Hippocampal formation (tissue), 2 donors: ENCODE measurements at regions not wholly inside any gene's neighbourhood (a gene's known extent, or its start where the extent isn't known, plus 50 kb on each side); places are given as distances from the start of the nearest gene placed in this dataset.
"Not testable (repeated sequence)": the region's sequence is repeated elsewhere in the genome, so short reads cannot be mapped to it uniquely, and the experiment has no call there.

Experiments used
- DNase-seq, 2 donors: peaks; one replicate each; lab custom pipeline; 2025; lab: John Stamatoyannopoulos, UW

- DNase-seq = no peak
These were observed 228.5 kb downstream of the RNF144A start for GRCh38 chr2:7145707-7146106.

- DNase-seq = no peak
These were observed 228.9 kb downstream of the RNF144A start for GRCh38 chr2:7146151-7146550.

GRCh38 chr2:7154656-7155055 lies 237.4 kb downstream of the RNF144A start:
- DNase-seq = no peak

GRCh38 chr2:7161501-7161900 lies 244.3 kb downstream of the RNF144A start:
- DNase-seq = no peak

- DNase-seq = no peak
These were observed 248.5 kb downstream of the RNF144A start for GRCh38 chr2:7165736-7166135.

- DNase-seq = no peak
These were observed 250.7 kb downstream of the RNF144A start for GRCh38 chr2:7167801-7168411.

- DNase-seq = no peak
These were observed 252.4 kb downstream of the RNF144A start for GRCh38 chr2:7169593-7169992.

GRCh38 chr2:7178996-7179395 lies 261.8 kb downstream of the RNF144A start:
- not testable (repeated sequence) for DNase-seq

- DNase-seq = no peak
These were observed 263.6 kb downstream of the RNF144A start for GRCh38 chr2:7180638-7181370.

GRCh38 chr2:7182525-7182924 lies 265.3 kb downstream of the RNF144A start:
- no peak for DNase-seq

- DNase-seq = no peak
These were observed 271.9 kb downstream of the RNF144A start for GRCh38 chr2:7189106-7189505.

GRCh38 chr2:7190587-7191324 lies 273.5 kb downstream of the RNF144A start:
- DNase-seq = no peak

GRCh38 chr2:7191932-7192331 lies 274.7 kb downstream of the RNF144A start:
- no peak for DNase-seq

- no peak for DNase-seq
These were observed 276.2 kb downstream of the RNF144A start for GRCh38 chr2:7193457-7193856.

GRCh38 chr2:7194950-7195349 lies 277.7 kb downstream of the RNF144A start:
- DNase-seq = no peak

GRCh38 chr2:7196883-7197282 lies 279.7 kb downstream of the RNF144A start:
- DNase-seq = no peak

- no peak for DNase-seq
These were observed 284.6 kb downstream of the RNF144A start for GRCh38 chr2:7201851-7202250.

GRCh38 chr2:7203056-7203467 lies 285.9 kb downstream of the RNF144A start:
- DNase-seq = peak; percentile 14 to 53

- no peak for DNase-seq
These were observed 288.1 kb downstream of the RNF144A start for GRCh38 chr2:7205151-7205830.

- DNase-seq = no peak
These were observed 289.0 kb downstream of the RNF144A start for GRCh38 chr2:7206111-7206810.

- DNase-seq = no peak
These were observed 290.4 kb downstream of the RNF144A start for GRCh38 chr2:7207631-7208030.
